NOMO-1 treated with dmso at 0.1 percent for 144 hours (cell line): ENCODE measurements at regions not wholly inside any gene's neighbourhood (a gene's known extent, or its start where the extent isn't known, plus 50 kb on each side); places are given as distances from the start of the nearest gene placed in this dataset.
A peak's percentile ranks its signal among the peaks of the same experiment; 100 is the strongest.
"Not testable (repeated sequence)": the region's sequence is repeated elsewhere in the genome, so short reads cannot be mapped to it uniquely, and the experiment has no call there.

Experiments
- DNase-seq: peaks from one replicate; lab custom pipeline; 2025; ENCODE audit not compliant: unreplicated experiment; lab: John Stamatoyannopoulos, UW

DNA sequence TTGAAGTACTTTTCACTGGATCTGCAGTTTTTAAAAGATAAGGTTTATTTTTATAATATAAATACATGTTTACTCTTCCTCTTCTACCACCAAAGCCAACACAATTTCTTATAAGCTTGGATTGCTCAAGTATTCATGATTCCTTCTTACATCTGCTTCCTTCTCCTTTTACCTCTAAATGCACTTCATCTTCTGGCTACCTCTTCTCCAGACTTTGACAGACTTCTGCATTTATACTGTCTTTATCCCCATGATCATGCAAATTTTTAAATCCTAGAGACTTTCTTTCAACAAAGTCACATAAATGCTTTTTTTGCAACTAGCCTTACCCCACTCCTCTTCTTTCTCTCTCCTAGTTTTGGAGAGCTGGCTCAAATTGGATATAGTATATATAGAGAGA, 142.9 kb downstream of the TFAP2B start:
- DNase-seq = peak; percentile 14

DNA sequence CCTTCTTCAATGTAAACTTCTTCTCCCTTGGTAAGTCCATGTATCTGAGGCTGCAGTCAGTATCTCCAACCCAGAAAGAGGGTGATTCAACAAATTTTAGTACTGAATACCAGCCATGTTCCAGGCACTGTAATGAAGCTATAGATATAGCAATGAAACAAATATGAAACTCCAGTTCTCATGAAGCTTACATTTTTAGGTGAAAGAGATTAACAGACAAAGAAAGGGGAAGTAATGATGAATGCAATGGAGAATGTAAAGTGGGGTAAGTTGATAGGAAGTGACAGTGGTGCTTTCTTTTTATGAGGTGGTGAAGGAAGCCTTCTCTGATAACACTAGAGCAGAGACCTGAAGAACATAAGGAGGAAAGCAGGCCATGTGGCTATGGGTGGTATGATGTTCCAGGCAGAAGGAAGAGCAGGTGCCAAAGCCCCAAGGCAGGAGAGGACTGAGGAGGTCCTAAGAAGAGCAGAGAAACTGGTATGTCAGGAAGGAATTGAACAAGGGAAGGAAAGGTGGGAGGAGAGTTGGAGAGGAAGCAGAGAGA, 143.6 kb downstream of the TFAP2B start:
- DNase-seq = peak; percentile 75

DNA sequence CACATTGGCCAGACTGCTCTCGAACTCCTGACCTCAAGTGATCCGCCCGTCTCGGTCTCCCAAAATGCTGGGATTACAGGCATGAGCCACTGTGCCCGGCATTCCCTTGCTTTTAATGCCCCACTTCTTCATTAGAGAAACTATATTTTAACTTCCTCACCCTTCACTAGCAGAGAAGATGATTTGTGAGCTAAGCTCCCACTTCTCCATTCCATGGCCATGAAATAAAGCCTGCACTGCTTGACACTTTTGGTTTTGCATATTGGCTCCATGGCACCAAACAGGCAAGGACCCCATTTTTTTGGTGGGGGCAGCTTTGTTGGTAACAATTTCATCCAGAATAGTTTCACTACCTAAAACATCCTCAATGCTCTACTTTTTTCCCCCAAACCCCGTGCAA, 145.3 kb downstream of the TFAP2B start:
- DNase-seq = peak; percentile 29

DNA sequence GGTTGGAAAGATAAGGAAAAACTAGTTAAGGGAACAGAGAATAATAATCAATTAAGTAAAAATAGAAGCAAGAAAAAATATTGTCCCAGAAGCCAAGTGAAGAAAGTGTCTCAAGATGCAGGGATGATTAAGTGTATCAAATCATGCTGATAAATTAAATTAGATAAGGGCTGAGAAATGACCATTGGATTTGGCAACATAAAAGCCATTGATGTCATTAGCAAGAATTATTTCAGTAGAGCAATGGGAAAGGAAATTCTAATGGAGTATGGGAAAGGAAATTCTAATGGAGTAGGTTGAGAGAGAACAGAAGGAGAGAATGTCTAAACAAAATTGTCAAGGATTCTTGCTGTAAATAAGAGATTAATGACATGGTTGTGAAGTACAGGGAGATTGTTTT, 146.8 kb downstream of the TFAP2B start:
- no peak for DNase-seq

DNA sequence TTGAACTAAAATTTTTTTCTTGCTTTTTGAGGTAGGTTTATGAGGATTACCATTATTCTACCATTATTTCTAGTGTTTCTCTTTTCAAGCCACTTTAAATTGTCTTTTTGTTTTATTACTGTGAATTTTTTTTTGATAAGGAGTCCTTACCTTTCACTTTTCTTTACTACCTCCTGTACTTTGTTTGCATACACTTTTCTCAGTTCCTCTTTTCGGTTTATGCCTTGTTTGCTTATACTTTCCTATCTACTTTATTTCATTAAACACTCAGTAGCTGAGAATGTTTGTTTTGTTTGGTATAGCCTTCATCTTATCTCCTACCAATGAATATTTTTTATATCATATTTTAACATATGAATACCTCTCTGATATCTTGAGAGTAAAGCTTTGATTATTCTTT, 147.9 kb downstream of the TFAP2B start:
- peak; percentile 9 for DNase-seq

DNA sequence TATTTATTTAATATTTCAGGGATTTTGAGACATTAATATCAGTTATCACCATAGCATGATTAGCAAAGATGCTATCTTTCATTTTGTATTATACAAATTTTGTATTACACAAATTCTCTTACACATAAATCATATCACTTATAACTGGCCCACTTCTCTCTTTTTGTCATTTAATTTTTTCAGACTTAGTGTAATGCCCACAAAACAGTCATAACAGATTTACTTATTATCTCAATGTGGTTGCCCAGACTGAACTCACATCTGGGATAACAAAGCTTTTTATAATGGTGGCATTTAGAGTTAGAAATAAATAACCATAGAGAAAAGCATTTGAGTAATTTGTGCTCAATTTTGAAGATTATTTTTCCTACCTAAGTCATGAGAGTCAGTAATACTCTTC, 148.3 kb downstream of the TFAP2B start:
- DNase-seq = no peak

DNA sequence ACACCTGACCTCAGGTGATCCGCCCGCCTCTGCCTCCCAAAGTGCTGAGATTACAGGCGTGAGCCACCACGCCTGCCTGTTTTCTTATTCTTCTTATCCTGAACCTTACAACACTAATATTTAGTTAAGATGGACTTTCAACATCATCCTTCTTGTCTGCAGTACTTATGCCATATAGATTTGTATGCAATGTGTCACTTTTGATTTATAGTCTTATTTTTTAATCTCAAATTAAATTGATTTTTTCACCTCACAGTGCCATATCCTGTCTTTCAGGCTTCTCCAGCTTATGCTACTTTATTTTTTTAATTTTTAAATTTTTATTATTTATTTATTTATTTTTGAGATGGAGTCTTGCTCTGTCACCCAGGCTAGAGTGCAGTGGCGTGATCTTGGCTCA, 149.6 kb downstream of the TFAP2B start:
- not testable (repeated sequence) for DNase-seq

DNA sequence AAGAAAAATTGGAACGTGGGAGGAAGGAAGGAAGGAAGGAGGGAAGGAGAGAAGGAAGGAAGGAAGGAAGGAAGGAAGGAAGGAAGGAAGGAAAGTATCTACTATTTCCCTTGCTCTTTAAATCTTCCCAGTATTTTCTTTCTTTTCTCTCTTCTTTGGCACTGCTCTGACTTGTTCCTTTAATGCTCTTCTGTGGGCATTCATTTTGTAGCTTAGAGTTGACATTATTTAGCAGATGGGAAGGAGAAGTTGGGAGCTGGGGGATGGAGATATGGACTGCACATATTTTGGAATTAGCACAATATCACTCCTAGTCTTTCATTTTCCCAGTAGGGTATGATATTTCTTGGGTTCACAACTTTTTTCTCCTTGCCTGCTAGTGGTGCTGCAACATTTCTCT, 152.2 kb downstream of the TFAP2B start:
- no peak for DNase-seq

DNA sequence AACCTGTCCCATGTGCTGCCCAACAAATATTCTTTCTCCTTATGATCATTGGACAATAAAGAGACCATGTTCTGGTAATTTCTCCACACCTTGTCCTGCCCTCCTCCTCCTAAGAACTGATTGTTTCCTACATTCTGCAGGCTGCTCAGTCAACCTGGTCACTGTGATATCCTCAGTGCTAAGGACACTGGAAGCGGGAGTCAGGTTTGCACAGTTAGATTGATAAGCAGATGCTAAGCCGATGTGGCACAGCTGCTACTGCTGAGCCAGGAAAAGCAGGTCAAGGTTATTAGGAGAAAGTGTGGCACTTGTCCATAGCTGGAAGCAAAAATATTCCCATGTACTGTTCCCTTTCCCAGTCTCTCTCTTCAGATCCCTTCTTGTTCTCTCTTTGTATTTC, 154.8 kb downstream of the TFAP2B start:
- no peak for DNase-seq

DNA sequence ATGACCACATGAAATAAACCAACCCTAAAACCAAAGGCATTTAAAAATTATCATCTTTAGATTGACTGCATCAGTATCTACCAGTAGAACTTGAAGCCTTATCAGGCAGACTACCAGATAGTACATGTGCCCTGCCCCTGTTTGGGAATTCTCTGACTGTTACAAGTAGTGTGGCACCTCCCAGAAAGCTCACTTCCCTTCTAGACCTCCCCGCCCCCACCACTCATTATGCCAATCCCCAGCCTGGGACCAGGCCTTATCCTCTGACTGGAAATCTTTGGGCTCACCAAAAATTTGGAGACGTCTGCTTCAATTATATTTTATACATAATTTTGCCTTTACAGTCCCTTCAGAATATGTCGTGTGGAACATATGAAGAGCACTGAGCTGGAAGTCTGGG, 155.6 kb downstream of the TFAP2B start:
- no peak for DNase-seq

DNA sequence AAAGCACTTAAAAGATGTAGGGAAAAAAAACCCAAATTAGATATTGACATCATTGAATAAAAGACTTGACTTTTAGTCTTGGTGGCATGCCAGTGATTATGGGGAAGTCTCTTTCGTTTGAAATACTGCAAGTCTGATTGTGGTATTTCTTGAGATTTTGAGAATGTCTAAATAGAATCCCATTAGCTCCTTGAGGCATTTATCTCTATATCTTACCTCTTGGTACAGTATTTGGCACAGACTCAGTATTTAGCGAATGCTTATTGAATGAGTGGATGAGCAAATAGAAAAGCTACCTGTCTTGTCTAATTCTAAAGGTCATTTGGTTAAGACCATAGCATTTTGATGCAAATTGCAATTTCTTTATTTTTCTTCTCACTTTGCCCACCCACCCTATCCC, 156.5 kb downstream of the TFAP2B start:
- no peak for DNase-seq

DNA sequence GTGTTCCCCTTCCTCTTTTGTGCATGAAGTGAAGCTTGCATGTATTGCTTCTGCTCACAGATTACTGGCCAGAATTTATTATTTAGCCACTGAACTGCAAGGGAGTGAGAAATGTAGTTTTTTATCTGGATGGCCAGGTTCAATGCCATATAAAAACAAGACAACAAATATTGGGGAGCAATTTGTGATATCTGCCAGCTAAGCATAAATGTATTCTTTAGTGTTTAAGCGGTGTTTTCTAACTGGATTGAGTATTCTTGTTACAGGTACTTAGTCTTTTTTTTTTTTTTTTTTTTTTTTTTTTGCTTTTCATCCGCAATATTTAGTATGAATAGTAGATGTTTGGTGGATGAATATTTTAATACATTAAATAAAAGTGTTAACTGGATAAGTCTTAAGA, 158.2 kb downstream of the TFAP2B start:
- DNase-seq = no peak

DNA sequence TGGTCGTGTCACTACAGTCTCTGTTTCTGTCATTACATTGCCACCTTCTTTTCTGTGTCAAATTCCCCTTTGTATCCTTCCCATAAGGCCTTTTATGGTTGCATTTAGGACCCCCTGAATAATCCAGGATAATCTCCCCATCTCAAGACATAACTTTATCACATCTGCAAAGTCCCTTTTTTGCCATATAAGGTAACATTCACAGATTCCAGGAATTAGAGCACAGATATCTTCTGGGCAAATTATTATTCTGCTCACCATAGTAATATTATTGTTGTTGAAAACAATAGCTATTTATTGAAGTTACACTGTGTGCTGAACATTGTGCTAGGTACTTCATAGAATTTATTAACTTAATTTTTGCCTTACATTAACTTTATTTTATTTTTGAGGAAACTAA, 159.1 kb downstream of the TFAP2B start:
- DNase-seq = no peak

DNA sequence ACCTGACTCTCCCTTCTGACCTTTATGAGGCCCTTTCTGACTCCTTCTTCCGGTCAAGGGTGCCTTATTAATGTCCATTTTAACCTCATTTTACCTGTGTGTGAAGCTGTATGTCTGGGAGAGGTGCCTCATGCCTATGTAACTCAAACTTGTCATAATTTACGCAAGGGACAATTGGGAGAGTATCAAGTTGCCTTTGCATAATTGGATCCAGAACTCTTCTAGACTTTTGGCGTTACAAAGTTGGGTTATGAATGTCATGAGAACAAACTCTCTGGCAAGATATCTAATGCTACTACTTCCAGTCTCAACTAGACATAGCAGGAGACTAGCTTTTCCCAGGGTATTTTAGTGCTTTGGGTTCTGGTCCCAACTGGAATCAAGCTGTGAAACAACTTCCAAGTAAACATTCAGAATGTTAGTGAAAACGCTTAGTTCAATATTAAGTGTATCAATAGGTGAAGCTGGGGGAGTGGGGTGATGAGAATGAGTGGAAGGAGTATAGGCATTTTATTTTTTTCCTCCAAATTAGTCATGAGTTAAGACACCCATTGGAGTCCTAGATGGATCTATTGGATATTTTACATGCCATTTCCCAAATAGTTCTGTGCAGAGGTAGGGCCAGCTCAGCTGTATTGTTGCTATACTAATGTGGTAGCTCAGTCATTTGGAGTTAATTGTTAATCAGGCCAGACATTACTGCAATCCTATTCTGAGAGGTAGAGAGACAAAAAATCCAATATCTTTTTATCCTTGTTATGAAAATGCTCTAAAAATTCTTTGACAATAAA, 159.9 kb downstream of the TFAP2B start:
- no peak for DNase-seq

DNA sequence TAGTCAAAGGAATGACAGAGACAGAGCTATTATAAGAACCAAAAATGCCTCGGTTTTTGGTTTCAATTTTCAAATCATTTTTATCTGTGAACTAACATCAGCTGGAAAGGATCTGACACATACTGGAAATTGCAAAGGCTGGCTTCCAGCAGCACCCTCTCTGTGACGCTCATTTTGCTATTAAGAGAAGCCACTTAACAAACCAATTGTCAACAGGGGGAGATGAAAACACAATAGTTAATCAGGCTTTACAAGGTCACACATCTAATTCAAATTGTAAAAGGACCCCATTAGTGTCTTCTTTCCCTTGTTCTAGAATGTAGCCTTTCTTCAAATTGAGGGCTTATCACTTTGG, 160.5 kb downstream of the TFAP2B start:
- no peak for DNase-seq

DNA sequence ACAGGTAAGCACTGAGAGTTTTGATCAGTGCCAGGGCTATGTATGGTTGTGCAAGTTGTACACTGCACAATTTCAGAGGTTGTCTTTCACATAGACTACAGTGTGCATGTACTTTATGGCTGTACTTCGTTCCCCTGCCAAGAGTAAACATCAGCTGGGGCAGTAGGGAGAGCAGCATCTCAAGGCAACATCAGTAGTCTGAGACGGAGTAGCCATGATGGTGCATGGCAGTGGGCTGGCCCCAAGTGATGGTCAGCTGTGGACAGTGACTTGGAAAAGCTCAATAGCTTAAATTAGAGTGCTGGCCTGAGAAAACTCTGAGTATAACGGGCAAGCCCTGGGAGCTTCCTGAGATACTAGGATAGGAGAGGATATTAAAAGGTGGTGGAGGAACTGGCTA, 165.5 kb downstream of the TFAP2B start:
- no peak for DNase-seq

DNA sequence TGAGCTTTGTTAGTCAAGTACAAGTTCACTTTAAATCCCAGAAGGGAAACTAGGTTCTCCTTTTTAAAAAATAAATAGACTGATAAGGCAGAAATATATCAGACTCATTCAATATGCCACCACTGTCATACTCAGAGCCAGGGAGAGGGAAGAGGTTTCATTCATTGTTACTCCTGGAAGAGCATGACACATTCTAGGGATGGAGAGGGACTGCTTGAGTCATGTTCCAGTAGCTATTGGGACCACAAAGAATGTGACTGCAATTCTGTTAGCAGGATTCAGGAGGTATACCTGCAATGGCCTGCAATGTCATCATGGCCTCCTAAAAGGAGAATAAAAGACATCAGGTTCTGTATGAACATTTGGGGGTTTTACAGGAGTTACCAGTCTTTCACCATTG, 167.6 kb downstream of the TFAP2B start:
- no peak for DNase-seq

DNA sequence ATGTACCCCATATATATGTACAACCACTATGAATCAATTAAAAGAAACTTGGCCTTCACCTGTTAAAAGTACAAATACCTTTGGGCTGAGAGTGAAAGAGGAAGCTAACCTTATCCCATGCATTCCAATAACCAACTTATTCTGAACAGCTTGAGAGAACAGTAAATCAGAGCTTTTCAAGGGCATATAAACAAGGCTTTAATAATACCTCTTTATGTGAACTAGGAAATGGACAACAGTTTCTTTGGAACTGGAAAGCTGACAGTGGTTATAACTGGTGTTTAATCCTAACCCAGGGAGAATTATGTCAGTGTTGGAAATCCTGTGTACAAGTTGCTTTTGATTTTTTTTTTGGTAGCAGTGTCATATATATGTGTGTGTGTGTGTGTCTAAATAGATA, 170.5 kb downstream of the TFAP2B start:
- no peak for DNase-seq

DNA sequence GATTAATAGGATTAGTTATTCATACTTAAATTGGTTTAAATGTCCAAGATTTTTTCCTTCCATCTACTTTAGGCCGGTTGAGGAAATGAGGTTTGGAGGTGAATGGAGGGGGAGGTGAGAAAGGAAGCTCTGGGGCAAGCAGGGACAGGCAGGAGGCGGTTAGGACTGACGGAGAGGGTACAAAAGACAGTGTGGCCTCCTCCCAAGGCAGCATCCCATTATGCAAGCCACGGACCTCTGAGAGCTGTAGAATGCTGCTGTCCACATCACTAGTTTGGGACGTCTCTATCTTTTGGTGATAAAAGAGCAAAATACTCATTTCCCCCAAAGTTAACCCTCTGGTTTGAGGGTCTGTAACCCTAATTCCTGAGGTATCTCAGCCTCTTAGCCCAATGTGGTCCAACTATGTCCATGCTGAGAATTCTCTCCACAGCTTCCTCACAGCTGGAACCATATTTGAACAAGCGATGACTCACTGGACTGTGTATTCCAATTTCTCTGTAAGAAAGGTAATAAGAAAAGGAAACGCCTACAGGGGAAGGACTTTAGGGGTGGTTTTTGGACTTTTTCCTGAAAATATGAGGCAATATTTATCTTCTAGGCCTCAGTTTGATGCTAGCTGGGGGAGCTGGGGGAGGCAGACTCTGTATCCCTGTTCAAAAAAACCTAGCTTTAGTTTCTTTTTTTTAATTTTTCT, 172.2 kb downstream of the TFAP2B start:
- DNase-seq = no peak

DNA sequence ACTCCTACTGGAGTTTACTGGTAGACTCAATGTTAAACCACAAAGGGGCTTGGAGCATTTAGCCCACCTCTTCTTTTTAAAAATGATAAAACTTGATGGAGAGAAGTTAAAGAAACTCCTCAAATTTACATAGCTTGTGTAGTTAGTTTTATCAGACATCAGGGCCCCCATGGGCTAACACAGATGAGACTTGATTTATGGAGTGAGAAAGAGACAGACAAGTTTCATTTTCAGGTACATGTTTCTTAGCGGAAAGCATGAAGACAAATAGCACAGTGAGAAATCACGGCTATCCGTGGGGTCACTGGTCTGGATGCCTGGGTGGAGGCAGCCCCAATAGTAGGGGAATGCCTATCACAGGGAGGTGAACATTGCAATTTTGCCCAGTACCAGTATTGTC, 173.6 kb downstream of the TFAP2B start:
- no peak for DNase-seq

DNA sequence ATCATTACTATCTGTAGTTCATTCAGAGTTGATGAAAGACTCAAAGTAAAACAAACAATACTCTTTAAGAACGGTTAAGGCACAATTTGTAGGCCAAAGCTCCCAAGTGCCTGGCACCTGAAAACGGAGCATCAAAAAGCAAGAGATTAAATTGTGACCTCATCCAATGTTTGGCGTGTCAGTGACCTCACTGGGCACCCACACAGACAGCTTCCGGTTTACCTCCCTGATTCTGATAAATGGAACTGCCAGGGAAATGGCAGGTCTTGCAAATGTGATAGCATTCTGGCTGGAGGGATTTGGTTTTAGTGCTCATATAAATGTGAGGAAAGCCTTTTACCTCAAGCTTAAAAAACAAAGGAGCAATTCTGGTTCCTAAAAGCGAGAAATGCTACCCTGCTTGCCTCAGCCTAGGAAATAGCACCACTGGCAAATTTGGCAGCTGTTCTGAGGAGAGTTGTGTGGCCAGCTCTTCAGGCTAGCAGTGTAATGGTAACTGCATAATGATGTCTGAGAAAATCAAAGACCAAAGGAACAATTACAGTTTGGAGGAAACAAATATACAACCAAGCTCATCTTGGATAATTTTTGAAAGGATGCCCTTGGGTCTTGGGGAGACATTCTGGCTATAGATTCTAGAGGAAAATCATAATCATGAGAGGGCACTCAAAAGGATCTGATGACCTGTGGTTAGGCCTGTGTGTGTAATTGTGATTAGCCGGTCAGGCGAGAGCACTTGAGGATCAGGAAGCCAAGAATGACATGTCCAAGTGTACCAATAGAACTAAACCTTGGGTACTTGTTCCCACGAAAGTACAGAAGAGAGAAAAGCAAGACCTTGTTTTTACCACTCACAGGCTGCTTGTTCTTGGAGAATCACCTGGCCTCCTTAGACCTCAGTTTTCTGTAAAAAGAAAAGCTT, 174.3 kb downstream of the TFAP2B start:
- no peak for DNase-seq
